ENCODE measurements at regions not wholly inside any gene's neighbourhood (a gene's known extent, or its start where the extent isn't known, plus 50 kb on each side); places are given as distances from the start of the nearest gene placed in this dataset.

- Mint-ChIP-seq H3K27ac (no peak overlapping the region), H3K4me3 (no peak overlapping the region), H3K27me3 (ENCODE audit: low read depth) (no peaks in the 10 kb centered on the region), H3K4me1 (no peaks in the 10 kb centered on the region), H3K9me3 (no peaks in the 10 kb centered on the region), H3K36me3 (ENCODE audit: low read depth) (no peaks in the 10 kb centered on the region)
- TF ChIP-seq, protein P1, sequence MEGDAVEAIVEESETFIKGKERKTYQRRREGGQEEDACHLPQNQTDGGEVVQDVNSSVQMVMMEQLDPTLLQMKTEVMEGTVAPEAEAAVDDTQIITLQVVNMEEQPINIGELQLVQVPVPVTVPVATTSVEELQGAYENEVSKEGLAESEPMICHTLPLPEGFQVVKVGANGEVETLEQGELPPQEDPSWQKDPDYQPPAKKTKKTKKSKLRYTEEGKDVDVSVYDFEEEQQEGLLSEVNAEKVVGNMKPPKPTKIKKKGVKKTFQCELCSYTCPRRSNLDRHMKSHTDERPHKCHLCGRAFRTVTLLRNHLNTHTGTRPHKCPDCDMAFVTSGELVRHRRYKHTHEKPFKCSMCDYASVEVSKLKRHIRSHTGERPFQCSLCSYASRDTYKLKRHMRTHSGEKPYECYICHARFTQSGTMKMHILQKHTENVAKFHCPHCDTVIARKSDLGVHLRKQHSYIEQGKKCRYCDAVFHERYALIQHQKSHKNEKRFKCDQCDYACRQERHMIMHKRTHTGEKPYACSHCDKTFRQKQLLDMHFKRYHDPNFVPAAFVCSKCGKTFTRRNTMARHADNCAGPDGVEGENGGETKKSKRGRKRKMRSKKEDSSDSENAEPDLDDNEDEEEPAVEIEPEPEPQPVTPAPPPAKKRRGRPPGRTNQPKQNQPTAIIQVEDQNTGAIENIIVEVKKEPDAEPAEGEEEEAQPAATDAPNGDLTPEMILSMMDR (IDR thresholded peaks at IDR 0.05; ENCODE audit: unreplicated experiment in 3 of 3) = no peak
These were observed 274.7 kb downstream of the GLUD2 start for GRCh38 chrX:121322159-121322558.

DNA sequence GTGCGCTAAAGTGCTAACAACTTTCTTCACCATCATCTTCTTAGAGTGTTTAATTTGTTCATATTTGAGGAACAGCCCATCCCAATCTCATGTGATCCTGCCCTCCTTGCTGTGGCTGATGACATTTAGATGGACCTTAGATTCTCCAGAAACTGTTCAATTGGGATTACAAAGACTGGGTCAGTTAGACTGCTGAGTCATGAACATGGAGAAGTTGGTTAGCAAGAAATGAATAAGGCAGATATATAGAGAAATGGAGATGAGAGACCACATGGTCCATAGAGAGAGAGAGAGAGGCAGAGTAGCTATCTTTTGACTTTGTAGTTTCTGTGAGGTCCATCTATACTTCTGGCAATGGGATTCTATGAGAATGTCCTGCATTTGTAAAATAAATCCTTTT, 275.9 kb downstream of the GLUD2 start:
- TF ChIP-seq, protein P1 (IDR thresholded peaks at IDR 0.05; ENCODE audit: unreplicated experiment in 3 of 3) = no peak
- Mint-ChIP-seq H3K27ac (no peak overlapping the region), H3K4me3 (no peak overlapping the region), H3K9me3 (no peaks in the 10 kb centered on the region), H3K4me1 (no peaks in the 10 kb centered on the region), H3K36me3 (ENCODE audit: low read depth) (no peaks in the 10 kb centered on the region), H3K27me3 (ENCODE audit: low read depth) (no peaks in the 10 kb centered on the region)

DNA sequence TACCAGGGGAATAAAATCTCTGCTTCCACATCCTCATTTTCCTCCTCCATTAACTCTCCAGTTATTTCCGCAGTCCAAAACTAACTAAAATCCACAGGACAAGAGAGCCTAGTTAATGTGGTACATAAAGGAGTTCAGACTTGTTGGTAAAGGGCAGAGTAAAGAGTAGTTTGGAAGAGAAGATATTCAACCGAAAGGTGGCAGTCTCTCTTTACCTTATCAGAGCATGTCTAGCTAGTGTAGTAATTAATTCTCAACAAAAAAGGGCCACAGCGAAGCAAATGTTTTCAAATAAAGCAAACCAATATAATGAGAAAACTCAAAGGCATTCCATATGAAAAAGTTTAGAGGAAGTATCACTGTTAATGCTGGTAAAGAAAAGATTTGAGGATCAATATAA, 286.5 kb downstream of the GLUD2 start:
- H3K27me3 Mint-ChIP-seq (ENCODE audit: low read depth) = no peaks in the 10 kb centered on the region
- no peaks in the 10 kb centered on the region for H3K4me1 Mint-ChIP-seq
- H3K9me3 Mint-ChIP-seq = no peaks in the 10 kb centered on the region
- no peak overlapping the region for H3K4me3 Mint-ChIP-seq
- no peaks in the 10 kb centered on the region for H3K36me3 Mint-ChIP-seq (ENCODE audit: low read depth)
- H3K27ac Mint-ChIP-seq = no peak overlapping the region
- TF ChIP-seq, protein P1 (IDR thresholded peaks at IDR 0.05; ENCODE audit: unreplicated experiment in 3 of 3) = no peak

GRCh38 chrX:121336831-121337421, 289.5 kb downstream of the GLUD2 start:
- Mint-ChIP-seq H3K36me3 (ENCODE audit: low read depth) (no peaks in the 10 kb centered on the region), H3K4me3 (no peak overlapping the region), H3K9me3 (no peaks in the 10 kb centered on the region), H3K4me1 (peaks cover 5% of the 10 kb centered on the region), H3K27me3 (ENCODE audit: low read depth) (no peaks in the 10 kb centered on the region), H3K27ac (no peak overlapping the region)
- TF ChIP-seq, protein P1 (IDR thresholded peaks at IDR 0.05; ENCODE audit: unreplicated experiment in 3 of 3) = no peak

DNA sequence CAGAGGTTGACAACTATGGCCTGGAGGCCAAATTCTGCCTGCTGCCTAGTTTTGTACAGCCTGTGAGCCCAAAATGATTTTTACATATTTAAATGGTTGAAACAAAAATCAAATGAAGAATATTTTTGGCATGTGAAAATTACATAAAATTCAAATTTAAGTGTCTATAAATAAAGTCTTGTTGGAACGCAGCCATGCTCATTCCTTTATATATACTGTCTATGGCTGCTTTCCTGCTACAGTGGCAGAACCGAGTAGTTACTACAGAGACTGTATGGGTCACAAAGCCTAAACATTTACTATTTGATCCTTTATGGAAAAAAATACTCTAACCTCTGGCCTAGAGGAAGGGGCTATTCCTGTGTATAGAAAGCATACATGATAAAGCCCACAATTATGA, 290.4 kb downstream of the GLUD2 start:
- Mint-ChIP-seq H3K4me3 (no peak overlapping the region), H3K27ac (no peak overlapping the region), H3K36me3 (ENCODE audit: low read depth) (no peaks in the 10 kb centered on the region), H3K4me1 (peaks cover 5% of the 10 kb centered on the region), H3K27me3 (ENCODE audit: low read depth) (no peaks in the 10 kb centered on the region), H3K9me3 (no peaks in the 10 kb centered on the region)
- TF ChIP-seq, protein P1 (IDR thresholded peaks at IDR 0.05; ENCODE audit: unreplicated experiment in 3 of 3) = no peak

GRCh38 chrX:121349263-121349662, 301.9 kb downstream of the GLUD2 start:
- Mint-ChIP-seq H3K27me3 (ENCODE audit: low read depth) (no peaks in the 10 kb centered on the region), H3K27ac (no peak overlapping the region), H3K9me3 (peaks cover 25% of the 10 kb centered on the region), H3K4me1 (no peaks in the 10 kb centered on the region), H3K36me3 (ENCODE audit: low read depth) (no peaks in the 10 kb centered on the region), H3K4me3 (no peak overlapping the region)
- TF ChIP-seq, protein P1 (IDR thresholded peaks at IDR 0.05; ENCODE audit: unreplicated experiment in 3 of 3) = no peak

All from nephron (organoid).